ENCODE measurements at regions not wholly inside any gene's neighbourhood (a gene's known extent, or its start where the extent isn't known, plus 50 kb on each side); places are given as distances from the start of the nearest gene placed in this dataset.
A peak's percentile ranks its signal among the peaks of the same experiment; 100 is the strongest.

- peak in 2 of 5 experiments; percentile 15 to 27 for TF ChIP-seq CTCF (IDR thresholded peaks at IDR 0.05)
- no peak for TF ChIP-seq POLR2A (IDR thresholded peaks at IDR 0.05)
- no peak for TF ChIP-seq POLR2AphosphoS5 (IDR thresholded peaks at IDR 0.05)
- no peak for TF ChIP-seq EP300 (IDR thresholded peaks at IDR 0.05; ENCODE audit: low read depth)
Observed at GRCh38 chr11:13834463-13834862, 128.1 kb upstream of the SPON1 start.
